ENCODE measurements at regions not wholly inside any gene's neighbourhood (a gene's known extent, or its start where the extent isn't known, plus 50 kb on each side); places are given as distances from the start of the nearest gene placed in this dataset.

- TF ChIP-seq, protein P1, sequence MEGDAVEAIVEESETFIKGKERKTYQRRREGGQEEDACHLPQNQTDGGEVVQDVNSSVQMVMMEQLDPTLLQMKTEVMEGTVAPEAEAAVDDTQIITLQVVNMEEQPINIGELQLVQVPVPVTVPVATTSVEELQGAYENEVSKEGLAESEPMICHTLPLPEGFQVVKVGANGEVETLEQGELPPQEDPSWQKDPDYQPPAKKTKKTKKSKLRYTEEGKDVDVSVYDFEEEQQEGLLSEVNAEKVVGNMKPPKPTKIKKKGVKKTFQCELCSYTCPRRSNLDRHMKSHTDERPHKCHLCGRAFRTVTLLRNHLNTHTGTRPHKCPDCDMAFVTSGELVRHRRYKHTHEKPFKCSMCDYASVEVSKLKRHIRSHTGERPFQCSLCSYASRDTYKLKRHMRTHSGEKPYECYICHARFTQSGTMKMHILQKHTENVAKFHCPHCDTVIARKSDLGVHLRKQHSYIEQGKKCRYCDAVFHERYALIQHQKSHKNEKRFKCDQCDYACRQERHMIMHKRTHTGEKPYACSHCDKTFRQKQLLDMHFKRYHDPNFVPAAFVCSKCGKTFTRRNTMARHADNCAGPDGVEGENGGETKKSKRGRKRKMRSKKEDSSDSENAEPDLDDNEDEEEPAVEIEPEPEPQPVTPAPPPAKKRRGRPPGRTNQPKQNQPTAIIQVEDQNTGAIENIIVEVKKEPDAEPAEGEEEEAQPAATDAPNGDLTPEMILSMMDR (IDR thresholded peaks at IDR 0.05; ENCODE audit: low read length): no peak
- TF ChIP-seq EZH2 (IDR thresholded peaks at IDR 0.05; ENCODE audit: borderline replicate concordance, low read length): no peak
Observed at GRCh38 chr9:31873722-31874121, 510.7 kb upstream of the ACO1 start.
